Fibroblast of lung (primary cell): ENCODE measurements at regions not wholly inside any gene's neighbourhood (a gene's known extent, or its start where the extent isn't known, plus 50 kb on each side); places are given as distances from the start of the nearest gene placed in this dataset.

ENCODE experiments used
- DNase-seq, 2 donors: peaks; one replicate each; pipeline versions ENCODE4 v3.0.0 to v3.0.0-alpha.2; 2010; ENCODE audit warnings: low read depth in 2 of 2
- H2AFZ ChIP-seq: 2 replicates; pipeline ENCODE4 v1.5.1; 2012; ENCODE audit warnings: low read length, control low read depth, inconsistent platforms
- H3K27ac ChIP-seq: 2 replicates; pipeline ENCODE4 v1.5.1; 2011; ENCODE audit warnings: low read length, control low read depth; ENCODE audit not compliant: insufficient read depth
- H3K27me3 ChIP-seq: 2 replicates; pipeline ENCODE4 v1.5.1; 2011; ENCODE audit warnings: mild to moderate bottlenecking, low read length; ENCODE audit not compliant: control insufficient read depth, insufficient read depth
- H3K36me3 ChIP-seq: 2 replicates; pipeline ENCODE4 v1.5.1; 2011; ENCODE audit warnings: low read length; ENCODE audit not compliant: control insufficient read depth, insufficient read depth
- H3K4me1 ChIP-seq: 2 replicates; pipeline ENCODE4 v1.5.1; 2011; ENCODE audit warnings: low read length; ENCODE audit not compliant: control insufficient read depth, insufficient read depth; ENCODE audit errors: extremely low read depth
- H3K4me2 ChIP-seq: 2 replicates; pipeline ENCODE4 v1.5.1; 2011; ENCODE audit warnings: low read length, control low read depth; ENCODE audit not compliant: insufficient read depth; ENCODE audit errors: extremely low read depth
- H3K4me3 ChIP-seq, 4 experiments: fragments of 200-600 bp in 1 of 4; sonication (generic) in 1 of 4; replicated peaks in 1 of 4; 2 replicates each; pipeline ENCODE4 v1.5.1; 2011 to 2016; ENCODE audit warnings: low read length in 4 of 4, low read depth in 3 of 4, mild to moderate bottlenecking in 3 of 4, control low read depth in 2 of 4, inconsistent platforms in 1 of 4, mixed read lengths in 1 of 4; ENCODE audit not compliant: insufficient read depth in 1 of 4; ENCODE audit errors: control extremely low read depth in 1 of 4
- H3K79me2 ChIP-seq: 2 replicates; pipeline ENCODE4 v1.5.1; 2012; ENCODE audit warnings: mild to moderate bottlenecking, low read length, inconsistent platforms; ENCODE audit not compliant: control insufficient read depth, insufficient read depth
- H3K9ac ChIP-seq: 2 replicates; pipeline ENCODE4 v1.5.1; 2011; ENCODE audit warnings: mild to moderate bottlenecking, low read length, control low read depth; ENCODE audit not compliant: insufficient read depth
- H3K9me3 ChIP-seq: 2 replicates; pipeline ENCODE4 v1.5.1; 2012; ENCODE audit warnings: low read depth, low read length; ENCODE audit not compliant: control insufficient read depth, insufficient read depth
- H4K20me1 ChIP-seq: 2 replicates; pipeline ENCODE4 v1.5.1; 2011; ENCODE audit warnings: low read length; ENCODE audit not compliant: control insufficient read depth, insufficient read depth; ENCODE audit errors: extremely low read depth
- EZH2 ChIP-seq: IDR thresholded peaks from 2 replicates; pipeline ENCODE4 v1.5.1; 2012; ENCODE audit warnings: low read length, control low read depth, mild to moderate bottlenecking; ENCODE audit errors: missing control alignments
- TF ChIP-seq, protein P1 (sequence below), 2 donors: IDR thresholded peaks in 1 of 2; conservative IDR thresholded peaks in 1 of 2; 1 replicate in 1 of 2; 2 replicates in 1 of 2; pipeline ENCODE4 v1.5.1; 2011 to 2012; ENCODE audit warnings: low read length in 2 of 2, control low read depth in 1 of 2, inconsistent platforms in 1 of 2, low read depth in 1 of 2, mild to moderate bottlenecking in 1 of 2

GRCh38 chr1:110749960-110750359 is 75.2 kb upstream of the KCNA3 start:
- H3K9me3 ChIP-seq: no peaks in the 10 kb centered on the region
- no peak for DNase-seq
- no peak overlapping the region for H2AFZ ChIP-seq

GRCh38 chr1:110746644-110747259 is 72.0 kb upstream of the KCNA3 start:
- no peak overlapping the region for H3K4me3 ChIP-seq
- H3K36me3 ChIP-seq: no peaks in the 10 kb centered on the region
- peak; percentile 32 to 70 for DNase-seq
- no peaks in the 10 kb centered on the region for H3K79me2 ChIP-seq
- H3K27ac ChIP-seq: no peak overlapping the region
- no peak overlapping the region for H3K4me2 ChIP-seq
- H3K9me3 ChIP-seq: no peaks in the 10 kb centered on the region
- no peaks in the 10 kb centered on the region for H3K4me1 ChIP-seq
- TF ChIP-seq, protein P1, sequence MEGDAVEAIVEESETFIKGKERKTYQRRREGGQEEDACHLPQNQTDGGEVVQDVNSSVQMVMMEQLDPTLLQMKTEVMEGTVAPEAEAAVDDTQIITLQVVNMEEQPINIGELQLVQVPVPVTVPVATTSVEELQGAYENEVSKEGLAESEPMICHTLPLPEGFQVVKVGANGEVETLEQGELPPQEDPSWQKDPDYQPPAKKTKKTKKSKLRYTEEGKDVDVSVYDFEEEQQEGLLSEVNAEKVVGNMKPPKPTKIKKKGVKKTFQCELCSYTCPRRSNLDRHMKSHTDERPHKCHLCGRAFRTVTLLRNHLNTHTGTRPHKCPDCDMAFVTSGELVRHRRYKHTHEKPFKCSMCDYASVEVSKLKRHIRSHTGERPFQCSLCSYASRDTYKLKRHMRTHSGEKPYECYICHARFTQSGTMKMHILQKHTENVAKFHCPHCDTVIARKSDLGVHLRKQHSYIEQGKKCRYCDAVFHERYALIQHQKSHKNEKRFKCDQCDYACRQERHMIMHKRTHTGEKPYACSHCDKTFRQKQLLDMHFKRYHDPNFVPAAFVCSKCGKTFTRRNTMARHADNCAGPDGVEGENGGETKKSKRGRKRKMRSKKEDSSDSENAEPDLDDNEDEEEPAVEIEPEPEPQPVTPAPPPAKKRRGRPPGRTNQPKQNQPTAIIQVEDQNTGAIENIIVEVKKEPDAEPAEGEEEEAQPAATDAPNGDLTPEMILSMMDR (conservative IDR thresholded peaks at IDR 0.05 in 1 of 2, IDR thresholded peaks at IDR 0.05 in 1 of 2; ENCODE audit: low read depth in 1 of 2, low read length in 2 of 2): no peak
- no peak for TF ChIP-seq EZH2
- H4K20me1 ChIP-seq: no peaks in the 10 kb centered on the region
- H3K27me3 ChIP-seq: no peaks in the 10 kb centered on the region
- no peak overlapping the region for H2AFZ ChIP-seq
- H3K9ac ChIP-seq: no peak overlapping the region

More at GRCh38 chr1:110749960-110750359, 75.2 kb upstream of the KCNA3 start:
- Histone ChIP-seq H3K27me3 (no peaks in the 10 kb centered on the region), H3K4me2 (no peak overlapping the region), H3K4me1 (no peaks in the 10 kb centered on the region), H3K36me3 (no peaks in the 10 kb centered on the region), H3K9ac (no peak overlapping the region), H3K27ac (no peak overlapping the region), H3K79me2 (no peaks in the 10 kb centered on the region), H4K20me1 (no peaks in the 10 kb centered on the region), H3K4me3 (no peak overlapping the region)
- TF ChIP-seq, protein P1 (conservative IDR thresholded peaks at IDR 0.05 in 1 of 2, IDR thresholded peaks at IDR 0.05 in 1 of 2; ENCODE audit: low read depth in 1 of 2, low read length in 2 of 2): no peak
- no peak for TF ChIP-seq EZH2

DNA sequence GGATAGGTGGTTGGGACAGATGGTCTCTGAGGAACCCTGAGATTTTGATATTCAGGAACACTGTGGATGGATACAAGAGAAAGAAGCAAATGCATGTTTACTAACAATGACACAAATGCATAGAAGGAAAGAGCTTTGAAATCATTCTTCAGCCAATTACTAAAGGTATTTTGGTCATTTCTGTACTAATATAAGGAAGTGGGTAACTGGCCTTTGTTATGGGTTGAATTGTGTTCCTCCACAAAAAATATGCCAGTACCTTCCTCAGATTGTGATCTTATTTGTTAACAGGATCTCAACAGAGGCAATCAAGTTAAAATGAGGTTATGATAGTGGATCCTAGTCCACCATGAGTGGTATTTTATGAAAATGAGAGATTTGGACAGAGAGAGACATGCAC is 68.7 kb upstream of the KCNA3 start:
- H3K27ac ChIP-seq: no peak overlapping the region
- no peak for TF ChIP-seq EZH2
- TF ChIP-seq, protein P1 (conservative IDR thresholded peaks at IDR 0.05 in 1 of 2, IDR thresholded peaks at IDR 0.05 in 1 of 2; ENCODE audit: low read depth in 1 of 2, low read length in 2 of 2): no peak
- no peaks in the 10 kb centered on the region for H3K36me3 ChIP-seq
- no peaks in the 10 kb centered on the region for H3K27me3 ChIP-seq
- H3K9me3 ChIP-seq: no peaks in the 10 kb centered on the region
- H2AFZ ChIP-seq: no peak overlapping the region
- no peaks in the 10 kb centered on the region for H3K4me1 ChIP-seq
- no peak overlapping the region for H3K4me2 ChIP-seq
- H3K4me3 ChIP-seq: no peak overlapping the region
- H4K20me1 ChIP-seq: no peaks in the 10 kb centered on the region
- H3K79me2 ChIP-seq: no peaks in the 10 kb centered on the region
- no peak overlapping the region for H3K9ac ChIP-seq
- no peak for DNase-seq
